DOHH2 (cell line): ENCODE measurements at regions not wholly inside any gene's neighbourhood (a gene's known extent, or its start where the extent isn't known, plus 50 kb on each side); places are given as distances from the start of the nearest gene placed in this dataset.

Experiments
- CTCF ChIP-seq: fragments of 200-600 bp; sonication (generic); IDR thresholded peaks from one replicate; pipeline ENCODE4 v1.5.1; 2014; ENCODE audit warnings: antibody characterized with exemption, mild to moderate bottlenecking, low read depth, low read length; ENCODE audit not compliant: poor library complexity, severe bottlenecking
- EZH2phosphoT487 ChIP-seq: fragments of 200-600 bp; sonication (generic); IDR thresholded peaks from 2 replicates; pipeline ENCODE4 v1.6.1; 2017; ENCODE audit warnings: borderline replicate concordance, mild to moderate bottlenecking, antibody characterized with exemption, low read length, moderate library complexity, mixed read lengths

GRCh38 chr9:90365666-90366065, 277.0 kb downstream of the DIRAS2 start:
- TF ChIP-seq CTCF (no peak), EZH2phosphoT487 (no peak)
